MM.1S (cell line): ENCODE measurements at regions not wholly inside any gene's neighbourhood (a gene's known extent, or its start where the extent isn't known, plus 50 kb on each side); places are given as distances from the start of the nearest gene placed in this dataset.

Experiments
- DNase-seq: peaks from one replicate; pipeline ENCODE4 v3.0.0-alpha.2; 2015
- H2AFZ ChIP-seq: fragments of 300-600 bp; sonication (generic); 2 replicates; pipeline ENCODE4 v1.6.0; 2016; ENCODE audit warnings: antibody characterized with exemption, low read length
- H3F3A ChIP-seq: fragments of 300-600 bp; sonication (generic); 2 replicates; pipeline ENCODE4 v1.6.1; 2016; ENCODE audit warnings: mild to moderate bottlenecking, antibody characterized with exemption, low read length, moderate library complexity, mixed read lengths; ENCODE audit not compliant: insufficient read depth
- H3K27ac ChIP-seq: fragments of 300-600 bp; sonication (generic); 2 replicates; pipeline ENCODE4 v1.5.1; 2016; ENCODE audit warnings: mild to moderate bottlenecking, low read length
- H3K27me3 ChIP-seq: fragments of 300-600 bp; sonication (generic); replicated peaks from 2 replicates; pipeline ENCODE4 v1.6.0; 2016; ENCODE audit warnings: low read length; ENCODE audit not compliant: insufficient read depth
- H3K36me3 ChIP-seq: fragments of 300-600 bp; sonication (generic); replicated peaks from 2 replicates; pipeline ENCODE4 v1.6.1; 2016; ENCODE audit warnings: mild to moderate bottlenecking, low read length, mixed read lengths; ENCODE audit not compliant: insufficient read depth
- H3K4me1 ChIP-seq: fragments of 300-600 bp; sonication (generic); 2 replicates; pipeline ENCODE4 v1.6.1; 2016; ENCODE audit warnings: low read length, mixed read lengths
- H3K4me2 ChIP-seq: fragments of 300-600 bp; sonication (generic); 2 replicates; pipeline ENCODE4 v1.6.0; 2016; ENCODE audit warnings: low read depth, low read length
- H3K4me3 ChIP-seq: fragments of 300-600 bp; sonication (generic); 2 replicates; pipeline ENCODE4 v1.5.1; 2016; ENCODE audit warnings: low read length, mixed read lengths
- H3K79me2 ChIP-seq: fragments of 300-600 bp; sonication (generic); 2 replicates; pipeline ENCODE4 v1.6.1; 2016; ENCODE audit warnings: mixed run types, low read length, mixed read lengths
- H3K9ac ChIP-seq: fragments of 300-600 bp; sonication (generic); 2 replicates; pipeline ENCODE4 v1.6.1; 2016; ENCODE audit warnings: low read length, mixed read lengths
- H3K9me2 ChIP-seq: fragments of 300-600 bp; sonication (generic); replicated peaks from 2 replicates; pipeline ENCODE4 v1.6.1; 2016; ENCODE audit warnings: mild to moderate bottlenecking, low read length, mixed read lengths; ENCODE audit not compliant: insufficient read depth
- H3K9me3 ChIP-seq: fragments of 300-600 bp; sonication (generic); replicated peaks from 2 replicates; pipeline ENCODE4 v1.6.1; 2016; ENCODE audit warnings: mild to moderate bottlenecking, low read length, mixed read lengths; ENCODE audit not compliant: insufficient read depth
- H4K20me1 ChIP-seq: fragments of 300-600 bp; sonication (generic); 2 replicates; pipeline ENCODE4 v1.6.1; 2016; ENCODE audit warnings: mild to moderate bottlenecking, low read length, moderate library complexity, mixed read lengths; ENCODE audit not compliant: insufficient read depth
- EZH2 ChIP-seq: fragments of 300-600 bp; sonication (generic); optimal IDR thresholded peaks from 2 replicates; pipeline ENCODE3; 2017; ENCODE audit warnings: low read depth, mild to moderate bottlenecking, antibody characterized with exemption, low read length, mixed read lengths
- EZH2phosphoT487 ChIP-seq: fragments of 300-600 bp; sonication (generic); IDR thresholded peaks from 2 replicates; pipeline ENCODE4 v1.6.1; 2018; ENCODE audit warnings: antibody characterized with exemption, low read length
- TF ChIP-seq, protein P1 (sequence below): fragments of 300-600 bp; sonication (generic); IDR thresholded peaks from 2 replicates; pipeline ENCODE4 v1.5.1; 2016; ENCODE audit warnings: antibody characterized with exemption, low read length, mixed read lengths

GRCh38 chr1:56180520-56181190 lies 398.7 kb downstream of the PLPP3 start:
- no peak overlapping the region for H3K27ac ChIP-seq
- no peak overlapping the region for H3K9ac ChIP-seq
- H3K4me3 ChIP-seq, result no peak overlapping the region
- H3K9me3 ChIP-seq, result no peaks in the 10 kb centered on the region
- H2AFZ ChIP-seq, result no peak overlapping the region
- H3K27me3 ChIP-seq, result no peaks in the 10 kb centered on the region
- no peaks in the 10 kb centered on the region for H3K9me2 ChIP-seq
- H3F3A ChIP-seq, result no peaks in the 10 kb centered on the region
- H3K4me1 ChIP-seq, result no peaks in the 10 kb centered on the region
- H3K36me3 ChIP-seq, result no peaks in the 10 kb centered on the region
- H4K20me1 ChIP-seq, result no peaks in the 10 kb centered on the region
- no peaks in the 10 kb centered on the region for H3K79me2 ChIP-seq
- H3K4me2 ChIP-seq, result no peak overlapping the region
- TF ChIP-seq, protein P1, sequence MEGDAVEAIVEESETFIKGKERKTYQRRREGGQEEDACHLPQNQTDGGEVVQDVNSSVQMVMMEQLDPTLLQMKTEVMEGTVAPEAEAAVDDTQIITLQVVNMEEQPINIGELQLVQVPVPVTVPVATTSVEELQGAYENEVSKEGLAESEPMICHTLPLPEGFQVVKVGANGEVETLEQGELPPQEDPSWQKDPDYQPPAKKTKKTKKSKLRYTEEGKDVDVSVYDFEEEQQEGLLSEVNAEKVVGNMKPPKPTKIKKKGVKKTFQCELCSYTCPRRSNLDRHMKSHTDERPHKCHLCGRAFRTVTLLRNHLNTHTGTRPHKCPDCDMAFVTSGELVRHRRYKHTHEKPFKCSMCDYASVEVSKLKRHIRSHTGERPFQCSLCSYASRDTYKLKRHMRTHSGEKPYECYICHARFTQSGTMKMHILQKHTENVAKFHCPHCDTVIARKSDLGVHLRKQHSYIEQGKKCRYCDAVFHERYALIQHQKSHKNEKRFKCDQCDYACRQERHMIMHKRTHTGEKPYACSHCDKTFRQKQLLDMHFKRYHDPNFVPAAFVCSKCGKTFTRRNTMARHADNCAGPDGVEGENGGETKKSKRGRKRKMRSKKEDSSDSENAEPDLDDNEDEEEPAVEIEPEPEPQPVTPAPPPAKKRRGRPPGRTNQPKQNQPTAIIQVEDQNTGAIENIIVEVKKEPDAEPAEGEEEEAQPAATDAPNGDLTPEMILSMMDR, result no peak
- TF ChIP-seq EZH2, result no peak
- TF ChIP-seq EZH2phosphoT487, result no peak
- DNase-seq, result peak; percentile 36

- TF ChIP-seq EZH2phosphoT487 (no peak), EZH2 (no peak)
- TF ChIP-seq, protein P1, result no peak
- no peaks in the 10 kb centered on the region for H3K27me3 ChIP-seq
- no peaks in the 10 kb centered on the region for H4K20me1 ChIP-seq
- no peak overlapping the region for H2AFZ ChIP-seq
- no peaks in the 10 kb centered on the region for H3K9me3 ChIP-seq
- H3F3A ChIP-seq, result no peaks in the 10 kb centered on the region
- no peaks in the 10 kb centered on the region for H3K4me1 ChIP-seq
- H3K36me3 ChIP-seq, result no peaks in the 10 kb centered on the region
- H3K4me3 ChIP-seq, result no peak overlapping the region
- no peak overlapping the region for H3K27ac ChIP-seq
- no peaks in the 10 kb centered on the region for H3K79me2 ChIP-seq
- DNase-seq, result no peak
- H3K9ac ChIP-seq, result no peak overlapping the region
- H3K4me2 ChIP-seq, result no peak overlapping the region
- no peaks in the 10 kb centered on the region for H3K9me2 ChIP-seq
Measured at GRCh38 chr1:56179543-56179942, 399.8 kb downstream of the PLPP3 start.

GRCh38 chr1:56175211-56175610 lies 404.2 kb downstream of the PLPP3 start:
- H3K4me1 ChIP-seq, result no peaks in the 10 kb centered on the region
- no peak overlapping the region for H3K9ac ChIP-seq
- H3K4me2 ChIP-seq, result no peak overlapping the region
- no peak overlapping the region for H3K4me3 ChIP-seq
- no peak for DNase-seq
- no peaks in the 10 kb centered on the region for H4K20me1 ChIP-seq
- H3K9me2 ChIP-seq, result no peaks in the 10 kb centered on the region
- TF ChIP-seq EZH2 (no peak), EZH2phosphoT487 (no peak)
- TF ChIP-seq, protein P1, result no peak
- no peak overlapping the region for H3K27ac ChIP-seq
- H3K27me3 ChIP-seq, result no peaks in the 10 kb centered on the region
- H2AFZ ChIP-seq, result no peak overlapping the region
- H3K79me2 ChIP-seq, result no peaks in the 10 kb centered on the region
- H3K36me3 ChIP-seq, result no peaks in the 10 kb centered on the region
- no peaks in the 10 kb centered on the region for H3F3A ChIP-seq
- no peaks in the 10 kb centered on the region for H3K9me3 ChIP-seq
